ENCODE measurements at regions not wholly inside any gene's neighbourhood (a gene's known extent, or its start where the extent isn't known, plus 50 kb on each side); places are given as distances from the start of the nearest gene placed in this dataset.

GRCh38 chr5:3715062-3715461 is 119.4 kb downstream of the IRX1 start:
- DNase-seq = no peak
- in situ Hi-C loops (cut with HindIII; ENCODE audit: low pct_ligation_motif_present, low pct_unique_long_range_greater_than_20kb, low sequenced_read_pairs) = no loop called here

GRCh38 chr5:3729631-3730030 is 134.0 kb downstream of the IRX1 start:
- DNase-seq = no peak
- in situ Hi-C loops (cut with HindIII; ENCODE audit: low pct_ligation_motif_present, low pct_unique_long_range_greater_than_20kb, low sequenced_read_pairs) = no loop called here

GRCh38 chr5:3734632-3735031 is 139.0 kb downstream of the IRX1 start:
- in situ Hi-C loops (cut with HindIII; ENCODE audit: low pct_ligation_motif_present, low pct_unique_long_range_greater_than_20kb, low sequenced_read_pairs) = no loop called here
- DNase-seq = no peak

GRCh38 chr5:3736466-3736865 is 140.8 kb downstream of the IRX1 start:
- in situ Hi-C loops (cut with HindIII; ENCODE audit: low pct_ligation_motif_present, low pct_unique_long_range_greater_than_20kb, low sequenced_read_pairs) = no loop called here
- no peak for DNase-seq

- in situ Hi-C loops (cut with HindIII; ENCODE audit: low pct_ligation_motif_present, low pct_unique_long_range_greater_than_20kb, low sequenced_read_pairs) = no loop called here
Observed at GRCh38 chr5:3736926-3737325, 141.3 kb downstream of the IRX1 start.

GRCh38 chr5:3738919-3739318 is 143.3 kb downstream of the IRX1 start:
- DNase-seq = no peak
- in situ Hi-C loops (cut with HindIII; ENCODE audit: low pct_ligation_motif_present, low pct_unique_long_range_greater_than_20kb, low sequenced_read_pairs) = no loop called here

More at GRCh38 chr5:3736926-3737325, 141.3 kb downstream of the IRX1 start:
- no peak for DNase-seq

GRCh38 chr5:3740546-3741373 is 145.1 kb downstream of the IRX1 start:
- in situ Hi-C loops (cut with HindIII; ENCODE audit: low pct_ligation_motif_present, low pct_unique_long_range_greater_than_20kb, low sequenced_read_pairs) = no loop called here
- no peak for DNase-seq

- no peak for DNase-seq
- in situ Hi-C loops (cut with HindIII; ENCODE audit: low pct_ligation_motif_present, low pct_unique_long_range_greater_than_20kb, low sequenced_read_pairs) = no loop called here
Observed at GRCh38 chr5:3741374-3741770, 145.7 kb downstream of the IRX1 start.

- in situ Hi-C loops (cut with HindIII; ENCODE audit: low pct_ligation_motif_present, low pct_unique_long_range_greater_than_20kb, low sequenced_read_pairs) = no loop called here
- no peak for DNase-seq
Observed at GRCh38 chr5:3742750-3743149, 147.1 kb downstream of the IRX1 start.

- in situ Hi-C loops (cut with HindIII; ENCODE audit: low pct_ligation_motif_present, low pct_unique_long_range_greater_than_20kb, low sequenced_read_pairs) = no loop called here
- DNase-seq = no peak
Observed at GRCh38 chr5:3751846-3752245, 156.2 kb downstream of the IRX1 start.

- DNase-seq = no peak
Observed at GRCh38 chr5:3778000-3778550, 182.4 kb downstream of the IRX1 start.

GRCh38 chr5:3778945-3779344 is 183.3 kb downstream of the IRX1 start:
- DNase-seq = no peak
- in situ Hi-C loops (cut with HindIII; ENCODE audit: low pct_ligation_motif_present, low pct_unique_long_range_greater_than_20kb, low sequenced_read_pairs) = no loop called here

More at GRCh38 chr5:3778000-3778550, 182.4 kb downstream of the IRX1 start:
- in situ Hi-C loops (cut with HindIII; ENCODE audit: low pct_ligation_motif_present, low pct_unique_long_range_greater_than_20kb, low sequenced_read_pairs) = no loop called here

- in situ Hi-C loops (cut with HindIII; ENCODE audit: low pct_ligation_motif_present, low pct_unique_long_range_greater_than_20kb, low sequenced_read_pairs) = no loop called here
- no peak for DNase-seq
Observed at GRCh38 chr5:3780278-3780677, 184.6 kb downstream of the IRX1 start.

- in situ Hi-C loops (cut with HindIII; ENCODE audit: low pct_ligation_motif_present, low pct_unique_long_range_greater_than_20kb, low sequenced_read_pairs) = no loop called here
- DNase-seq = no peak
Observed at GRCh38 chr5:3780907-3781306, 185.3 kb downstream of the IRX1 start.

- in situ Hi-C loops (cut with HindIII; ENCODE audit: low pct_ligation_motif_present, low pct_unique_long_range_greater_than_20kb, low sequenced_read_pairs) = no loop called here
- DNase-seq = no peak
Observed at GRCh38 chr5:3784854-3785253, 189.2 kb downstream of the IRX1 start.

GRCh38 chr5:3786165-3786564 is 190.5 kb downstream of the IRX1 start:
- no peak for DNase-seq
- in situ Hi-C loops (cut with HindIII; ENCODE audit: low pct_ligation_motif_present, low pct_unique_long_range_greater_than_20kb, low sequenced_read_pairs) = no loop called here

GRCh38 chr5:3786891-3787430 is 191.3 kb downstream of the IRX1 start:
- DNase-seq = no peak
- in situ Hi-C loops (cut with HindIII; ENCODE audit: low pct_ligation_motif_present, low pct_unique_long_range_greater_than_20kb, low sequenced_read_pairs) = no loop called here

- in situ Hi-C loops (cut with HindIII; ENCODE audit: low pct_ligation_motif_present, low pct_unique_long_range_greater_than_20kb, low sequenced_read_pairs) = no loop called here
- DNase-seq = no peak
Observed at GRCh38 chr5:3787604-3788003, 192.0 kb downstream of the IRX1 start.

GRCh38 chr5:3789519-3790193 is 194.0 kb downstream of the IRX1 start:
- no peak for DNase-seq
- in situ Hi-C loops (cut with HindIII; ENCODE audit: low pct_ligation_motif_present, low pct_unique_long_range_greater_than_20kb, low sequenced_read_pairs) = no loop called here
